ENCODE measurements at regions not wholly inside any gene's neighbourhood (a gene's known extent, or its start where the extent isn't known, plus 50 kb on each side); places are given as distances from the start of the nearest gene placed in this dataset.

GRCh38 chr6:90953405-90954161 is 366.7 kb upstream of the MAP3K7 start:
- TF ChIP-seq GATA2 (IDR thresholded peaks at IDR 0.05; ENCODE audit: low read depth, low read length) (no peak), GATA3 (IDR thresholded peaks at IDR 0.05; ENCODE audit: low read depth, low read length) (no peak)
